Stimulated activated memory B cell treated with anti-CD40 and anti-IgM and Interleukin-4, amounts not matched to agents 10 μg/mL and 1 μg/mL and 100 μg/mL, for 72 hours (primary cell): ENCODE measurements at regions not wholly inside any gene's neighbourhood (a gene's known extent, or its start where the extent isn't known, plus 50 kb on each side); places are given as distances from the start of the nearest gene placed in this dataset.

Source experiments
- ATAC-seq: fragments of 150-1000 bp; cut with Tn5 transposase; 2 replicates; pipeline ENCODE4 v1.10.0; 2021
- H3K27ac Mint-ChIP-seq: one replicate; pipeline ENCODE4 v1.8.0; 2022; ENCODE audit warnings: mild to moderate bottlenecking, mixed read lengths
- H3K27me3 Mint-ChIP-seq: one replicate; pipeline ENCODE4 v1.8.0; 2022; ENCODE audit warnings: mixed read lengths
- H3K36me3 Mint-ChIP-seq: one replicate; pipeline ENCODE4 v1.8.0; 2022; ENCODE audit warnings: mixed read lengths
- H3K4me1 Mint-ChIP-seq: one replicate; pipeline ENCODE4 v1.8.0; 2022; ENCODE audit warnings: mixed read lengths
- H3K4me3 Mint-ChIP-seq: one replicate; pipeline ENCODE4 v1.8.0; 2022; ENCODE audit warnings: mild to moderate bottlenecking, moderate library complexity, mixed read lengths
- H3K9me3 Mint-ChIP-seq: one replicate; pipeline ENCODE4 v1.8.0; 2022; ENCODE audit warnings: mixed read lengths

GRCh38 chr10:24128066-24128730 is 80.7 kb upstream of the KIAA1217 start:
- Mint-ChIP-seq H3K36me3 (no peaks in the 10 kb centered on the region), H3K4me1 (no peaks in the 10 kb centered on the region), H3K27me3 (no peaks in the 10 kb centered on the region), H3K27ac (no peak overlapping the region), H3K4me3 (no peak overlapping the region), H3K9me3 (peaks cover 2% of the 10 kb centered on the region)
- no peak for ATAC-seq

GRCh38 chr10:24132741-24133140 is 76.2 kb upstream of the KIAA1217 start:
- ATAC-seq, result no peak
- Mint-ChIP-seq H3K27me3 (no peaks in the 10 kb centered on the region), H3K4me3 (no peak overlapping the region), H3K27ac (no peak overlapping the region), H3K9me3 (no peaks in the 10 kb centered on the region), H3K36me3 (no peaks in the 10 kb centered on the region), H3K4me1 (no peaks in the 10 kb centered on the region)

- Mint-ChIP-seq H3K27me3 (no peaks in the 10 kb centered on the region), H3K9me3 (no peaks in the 10 kb centered on the region), H3K27ac (no peak overlapping the region), H3K4me3 (no peak overlapping the region), H3K36me3 (no peaks in the 10 kb centered on the region), H3K4me1 (no peaks in the 10 kb centered on the region)
- ATAC-seq, result no peak
Measured at GRCh38 chr10:24133835-24134234, 75.1 kb upstream of the KIAA1217 start.

- Mint-ChIP-seq H3K36me3 (no peaks in the 10 kb centered on the region), H3K9me3 (no peaks in the 10 kb centered on the region), H3K4me3 (no peak overlapping the region), H3K27me3 (no peaks in the 10 kb centered on the region), H3K27ac (no peak overlapping the region), H3K4me1 (no peaks in the 10 kb centered on the region)
- no peak for ATAC-seq
Measured at GRCh38 chr10:24136070-24136469, 72.9 kb upstream of the KIAA1217 start.

GRCh38 chr10:24147321-24147720 is 61.6 kb upstream of the KIAA1217 start:
- Mint-ChIP-seq H3K36me3 (no peaks in the 10 kb centered on the region), H3K9me3 (peaks cover 3% of the 10 kb centered on the region)
- ATAC-seq, result no peak

GRCh38 chr10:24149640-24150039 is 59.3 kb upstream of the KIAA1217 start:
- no peak for ATAC-seq
- H3K36me3 Mint-ChIP-seq, result no peaks in the 10 kb centered on the region
- H3K27ac Mint-ChIP-seq, result no peak overlapping the region
- no peaks in the 10 kb centered on the region for H3K27me3 Mint-ChIP-seq
- H3K4me3 Mint-ChIP-seq, result no peak overlapping the region
- no peaks in the 10 kb centered on the region for H3K4me1 Mint-ChIP-seq
- H3K9me3 Mint-ChIP-seq, result no peaks in the 10 kb centered on the region

More at GRCh38 chr10:24147321-24147720, 61.6 kb upstream of the KIAA1217 start:
- no peaks in the 10 kb centered on the region for H3K4me1 Mint-ChIP-seq
- H3K27me3 Mint-ChIP-seq, result no peaks in the 10 kb centered on the region
- no peak overlapping the region for H3K27ac Mint-ChIP-seq
- no peak overlapping the region for H3K4me3 Mint-ChIP-seq

- no peak overlapping the region for H3K27ac Mint-ChIP-seq
- no peaks in the 10 kb centered on the region for H3K27me3 Mint-ChIP-seq
- no peaks in the 10 kb centered on the region for H3K36me3 Mint-ChIP-seq
- no peaks in the 10 kb centered on the region for H3K4me1 Mint-ChIP-seq
- no peak overlapping the region for H3K4me3 Mint-ChIP-seq
- no peak for ATAC-seq
- H3K9me3 Mint-ChIP-seq, result no peaks in the 10 kb centered on the region
Measured at GRCh38 chr10:24150853-24151252, 58.1 kb upstream of the KIAA1217 start.

GRCh38 chr10:24152270-24152669 is 56.7 kb upstream of the KIAA1217 start:
- Mint-ChIP-seq H3K4me3 (no peak overlapping the region), H3K36me3 (no peaks in the 10 kb centered on the region), H3K27me3 (no peaks in the 10 kb centered on the region), H3K4me1 (no peaks in the 10 kb centered on the region), H3K27ac (no peak overlapping the region), H3K9me3 (peaks cover 4% of the 10 kb centered on the region)
- no peak for ATAC-seq

- no peak overlapping the region for H3K4me3 Mint-ChIP-seq
- no peaks in the 10 kb centered on the region for H3K4me1 Mint-ChIP-seq
- H3K9me3 Mint-ChIP-seq, result peaks cover 4% of the 10 kb centered on the region
- H3K27me3 Mint-ChIP-seq, result no peaks in the 10 kb centered on the region
- H3K27ac Mint-ChIP-seq, result no peak overlapping the region
- H3K36me3 Mint-ChIP-seq, result no peaks in the 10 kb centered on the region
- ATAC-seq, result no peak
Measured at GRCh38 chr10:24153031-24153430, 55.9 kb upstream of the KIAA1217 start.

GRCh38 chr10:24153537-24153936 is 55.4 kb upstream of the KIAA1217 start:
- no peak for ATAC-seq
- Mint-ChIP-seq H3K9me3 (peaks cover 4% of the 10 kb centered on the region), H3K27ac (no peak overlapping the region), H3K36me3 (no peaks in the 10 kb centered on the region), H3K4me3 (no peak overlapping the region), H3K27me3 (no peaks in the 10 kb centered on the region), H3K4me1 (no peaks in the 10 kb centered on the region)

- H3K4me3 Mint-ChIP-seq, result no peak overlapping the region
- no peaks in the 10 kb centered on the region for H3K4me1 Mint-ChIP-seq
- ATAC-seq, result no peak
- no peak overlapping the region for H3K27ac Mint-ChIP-seq
- H3K9me3 Mint-ChIP-seq, result peaks cover 4% of the 10 kb centered on the region
- H3K27me3 Mint-ChIP-seq, result no peaks in the 10 kb centered on the region
- H3K36me3 Mint-ChIP-seq, result no peaks in the 10 kb centered on the region
Measured at GRCh38 chr10:24156686-24157085, 52.3 kb upstream of the KIAA1217 start.

GRCh38 chr10:24157567-24157966 is 51.4 kb upstream of the KIAA1217 start:
- no peaks in the 10 kb centered on the region for H3K4me1 Mint-ChIP-seq
- H3K27ac Mint-ChIP-seq, result no peak overlapping the region
- H3K9me3 Mint-ChIP-seq, result peaks cover 4% of the 10 kb centered on the region
- no peak for ATAC-seq
- H3K27me3 Mint-ChIP-seq, result no peaks in the 10 kb centered on the region
- no peak overlapping the region for H3K4me3 Mint-ChIP-seq
- H3K36me3 Mint-ChIP-seq, result no peaks in the 10 kb centered on the region
